Hematopoietic multipotent progenitor cell treated with erythropoietin and hydrocortisone succinate and interleukin-3 and kit ligand, for 6 days (in vitro differentiated cells): ENCODE measurements at regions not wholly inside any gene's neighbourhood (a gene's known extent, or its start where the extent isn't known, plus 50 kb on each side); places are given as distances from the start of the nearest gene placed in this dataset.
"Not testable (repeated sequence)": the region's sequence is repeated elsewhere in the genome, so short reads cannot be mapped to it uniquely, and the experiment has no call there.

Source experiments
- DNase-seq: peaks from one replicate; pipeline ENCODE4 v3.0.0-alpha.2; 2015

DNA sequence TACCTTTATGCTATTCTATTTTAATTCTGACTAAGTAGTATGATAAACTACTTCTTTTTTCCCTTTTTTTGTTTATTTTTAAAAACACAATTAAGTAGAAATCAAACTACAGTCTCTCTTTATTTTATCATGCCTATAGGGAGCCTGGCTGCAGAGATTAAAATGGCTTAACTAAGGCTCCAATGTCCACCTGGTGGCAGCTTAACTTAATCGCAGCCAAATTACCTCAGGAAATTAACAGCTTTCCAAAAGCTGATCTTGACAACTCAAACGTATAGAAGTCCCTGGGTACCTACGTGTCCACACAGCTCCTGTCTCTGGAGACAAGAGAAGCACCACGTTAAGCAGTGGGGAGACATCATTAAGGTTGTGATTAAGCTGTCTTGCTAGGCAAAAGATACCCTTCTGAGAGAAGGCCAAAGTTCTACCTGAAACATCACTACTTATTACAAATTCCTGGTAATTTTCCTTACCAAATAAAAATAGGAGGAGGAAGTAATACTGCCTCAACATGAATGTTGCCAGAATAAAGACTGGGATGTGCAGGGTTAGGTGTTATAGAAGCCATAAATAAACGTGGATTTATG, 63.2 kb upstream of the SNX19 start:
- peak; percentile 42 for DNase-seq

DNA sequence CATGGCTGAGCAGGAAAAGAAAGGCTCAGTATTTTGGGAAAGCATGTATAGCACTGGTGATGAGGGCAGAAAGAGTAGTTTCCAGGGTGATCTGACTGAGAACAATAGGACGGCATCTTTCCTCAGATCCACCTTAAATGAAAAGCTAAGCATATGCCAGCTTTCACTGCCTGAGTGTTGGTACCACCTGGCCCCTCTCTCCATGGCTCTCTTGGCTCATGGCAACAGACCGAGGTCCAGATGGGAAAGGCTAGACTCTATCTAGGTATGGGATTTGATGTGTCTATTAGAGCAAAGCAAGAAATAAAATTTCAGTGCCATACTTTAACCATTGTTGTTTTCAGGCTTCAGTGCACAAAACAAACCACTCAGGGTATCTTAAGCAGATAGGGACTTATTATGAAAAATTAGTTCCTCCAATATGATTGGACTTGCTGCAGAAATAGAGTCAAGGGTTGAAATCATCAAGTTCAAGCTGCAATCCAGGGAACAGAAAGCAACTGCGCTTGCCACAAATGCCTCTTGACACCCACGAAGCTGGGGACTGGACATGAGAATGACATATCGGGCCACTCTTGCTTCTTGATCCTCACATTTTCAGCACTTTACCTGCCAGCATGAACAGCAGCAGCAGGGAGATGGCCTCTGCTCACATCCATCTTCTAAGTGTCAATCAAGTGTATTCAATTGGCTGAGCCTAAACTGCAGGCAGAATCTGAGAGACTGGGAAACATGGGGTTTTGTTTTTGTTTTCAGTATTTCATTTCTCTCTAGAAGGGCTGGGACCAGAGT, 64.0 kb upstream of the SNX19 start:
- DNase-seq = no peak

DNA sequence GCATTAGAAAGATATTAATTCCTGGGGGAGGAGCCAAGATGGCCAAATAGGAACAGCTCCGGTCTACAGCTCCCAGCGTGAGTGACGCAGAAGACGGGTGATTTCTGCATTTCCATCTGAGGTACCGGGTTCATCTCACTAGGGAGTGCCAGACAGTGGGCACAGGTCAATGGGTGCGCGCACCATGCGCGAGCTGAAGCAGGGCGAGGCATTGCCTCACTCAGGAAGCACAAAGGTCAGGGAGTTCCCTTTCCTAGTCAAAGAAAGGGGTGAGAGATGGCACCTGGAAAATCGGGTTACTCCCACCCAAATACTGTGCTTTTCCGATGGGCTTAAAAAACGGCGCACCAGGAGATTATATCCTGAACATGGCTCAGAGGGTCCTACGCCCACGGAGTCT, 68.0 kb upstream of the SNX19 start:
- DNase-seq = not testable (repeated sequence)

DNA sequence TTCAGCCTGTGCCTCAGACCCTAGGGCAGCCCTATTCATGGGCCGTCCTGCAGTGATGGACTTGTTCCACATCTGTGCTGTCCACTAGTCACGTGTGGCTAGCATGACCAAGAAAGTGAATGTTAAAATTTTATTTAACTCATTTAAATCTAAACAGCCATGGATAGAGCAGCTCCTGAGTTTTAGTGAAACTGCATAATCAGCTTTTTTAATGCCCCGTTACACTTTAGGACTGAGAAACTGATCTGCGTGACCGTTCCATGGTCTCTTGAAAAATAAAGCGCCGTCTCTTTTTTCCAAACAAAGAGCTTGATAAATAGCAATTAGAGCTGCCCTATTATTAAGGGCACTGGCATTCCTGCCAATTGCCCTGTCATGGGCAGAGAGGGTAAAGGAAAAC, 76.5 kb upstream of the SNX19 start:
- DNase-seq = no peak

DNA sequence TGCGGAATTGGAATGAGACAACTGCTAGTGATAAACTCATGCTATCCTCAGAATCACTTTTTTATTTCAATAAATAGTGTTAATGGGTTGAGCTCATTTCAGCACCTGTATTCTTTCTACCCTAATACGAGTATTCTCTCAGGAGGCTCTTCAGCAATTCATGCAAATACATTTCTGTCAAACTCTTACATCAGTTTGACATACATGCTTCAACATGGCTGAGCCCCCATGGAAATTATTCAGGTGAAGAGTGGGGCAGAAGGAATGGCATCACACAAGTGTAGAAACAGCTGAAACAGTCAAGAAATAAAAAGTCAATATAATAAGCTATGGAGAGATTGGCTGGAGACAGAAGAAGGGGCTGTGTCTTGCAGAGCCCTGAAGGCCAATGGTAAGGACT, 77.8 kb upstream of the SNX19 start:
- DNase-seq = no peak

DNA sequence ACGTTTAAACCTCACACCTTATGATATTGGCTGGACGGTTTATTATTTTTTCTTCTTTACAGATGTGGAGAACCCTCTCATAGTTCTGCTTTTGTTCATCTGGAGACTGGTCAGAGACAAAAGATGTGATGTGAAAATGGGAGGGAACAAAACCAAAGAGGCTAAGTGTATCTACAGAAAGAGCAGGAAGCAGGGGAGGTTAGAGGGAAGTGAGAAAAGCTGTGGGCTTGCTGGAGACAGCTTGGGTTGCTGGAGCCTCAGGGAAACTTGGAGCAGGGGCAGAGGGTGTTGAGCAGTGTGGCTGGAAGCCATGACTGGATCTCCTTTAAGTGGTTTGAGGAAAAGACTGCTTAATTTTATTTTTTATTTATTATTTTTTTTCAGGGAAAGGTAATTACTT, 79.0 kb upstream of the SNX19 start:
- DNase-seq = no peak

DNA sequence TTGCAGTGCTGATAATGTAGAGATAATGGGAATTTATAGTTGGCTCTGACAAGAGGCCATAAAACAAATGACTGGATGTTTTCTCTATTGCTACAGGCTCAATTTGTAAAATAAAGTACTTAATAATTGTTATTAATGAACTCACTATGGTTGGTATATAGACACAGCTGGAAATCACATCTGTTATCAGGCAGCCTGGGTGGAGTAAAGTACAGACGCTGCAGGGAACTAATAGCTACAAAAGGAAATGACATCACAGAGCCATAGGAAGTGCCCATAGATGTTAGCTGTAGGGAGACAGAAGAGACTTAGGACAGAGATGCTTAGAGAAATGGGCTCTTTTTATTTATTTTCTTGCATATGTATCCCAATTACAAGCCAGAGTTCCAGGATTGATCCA, 81.0 kb upstream of the SNX19 start:
- DNase-seq = no peak

DNA sequence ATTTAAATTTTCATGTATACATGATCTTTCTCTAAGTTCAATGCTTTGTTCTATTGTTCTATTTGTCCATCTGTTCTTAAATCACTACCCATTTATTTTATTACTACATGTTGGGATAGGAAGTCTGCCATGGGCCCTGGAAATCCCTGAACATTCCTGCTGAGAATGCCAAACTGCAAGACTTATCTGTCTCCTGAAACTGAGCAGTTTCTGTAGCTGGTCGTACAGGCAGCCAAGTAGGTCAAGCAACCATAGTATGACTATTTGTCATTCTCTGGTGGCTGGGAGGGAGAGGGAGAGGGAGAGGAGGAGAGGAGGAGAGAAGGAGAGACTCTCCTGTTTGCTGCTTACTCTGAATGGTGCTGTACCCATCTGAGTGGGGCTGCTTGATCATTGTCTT, 82.8 kb upstream of the SNX19 start:
- DNase-seq = no peak

DNA sequence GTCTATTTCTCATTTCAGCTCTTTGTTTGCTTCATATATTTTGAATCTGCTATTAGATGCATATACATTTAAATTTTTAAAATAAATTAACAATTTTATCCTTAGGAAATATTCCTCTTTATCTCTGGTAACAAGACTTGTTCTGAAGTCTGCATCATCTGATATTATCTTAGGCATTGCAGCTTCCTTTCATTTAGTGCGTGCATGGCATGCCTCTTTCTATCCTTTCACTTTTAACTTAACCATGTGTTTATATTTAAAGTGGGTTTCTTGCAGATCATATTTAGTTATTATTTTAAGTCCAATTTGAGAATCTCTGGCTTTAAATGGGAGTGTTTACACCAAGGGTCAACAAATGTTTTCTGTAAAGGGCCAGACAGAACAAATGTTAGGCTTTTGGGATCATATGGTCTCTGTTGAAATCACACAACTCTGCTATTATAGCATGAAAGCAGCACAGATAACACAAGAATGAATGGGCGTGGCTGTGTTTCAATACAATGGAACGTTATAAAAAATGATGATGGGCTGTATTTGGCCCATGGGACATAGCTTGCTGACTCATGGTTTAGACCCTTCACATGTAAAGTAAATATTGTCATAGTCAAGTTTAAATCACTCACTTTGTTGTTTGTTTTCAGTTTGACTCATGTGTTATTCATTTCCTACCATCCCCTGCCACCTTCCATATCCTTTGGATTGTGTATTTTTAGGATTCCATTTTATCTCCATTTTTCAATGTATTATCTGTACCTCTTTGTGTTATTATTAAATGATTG, 83.9 kb upstream of the SNX19 start:
- DNase-seq = no peak

DNA sequence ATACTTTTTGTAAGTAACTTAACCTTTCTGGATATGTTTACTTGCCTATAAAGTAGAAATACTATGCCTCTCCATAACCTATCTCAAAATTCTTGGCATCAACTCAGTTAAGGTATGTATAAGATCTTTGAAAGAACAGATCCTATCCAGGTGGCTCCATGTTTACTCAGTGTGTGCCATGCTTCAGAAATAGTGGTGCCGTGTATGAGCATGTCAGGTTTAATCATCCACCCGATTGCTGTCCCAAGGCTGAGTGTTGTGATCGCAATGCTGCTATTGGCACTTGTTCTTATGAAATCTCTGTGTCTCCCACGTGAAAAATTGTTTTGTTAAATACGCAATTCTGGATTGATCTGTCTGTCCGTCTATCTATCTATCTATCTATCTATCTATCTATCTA, 85.9 kb upstream of the SNX19 start:
- DNase-seq = no peak

DNA sequence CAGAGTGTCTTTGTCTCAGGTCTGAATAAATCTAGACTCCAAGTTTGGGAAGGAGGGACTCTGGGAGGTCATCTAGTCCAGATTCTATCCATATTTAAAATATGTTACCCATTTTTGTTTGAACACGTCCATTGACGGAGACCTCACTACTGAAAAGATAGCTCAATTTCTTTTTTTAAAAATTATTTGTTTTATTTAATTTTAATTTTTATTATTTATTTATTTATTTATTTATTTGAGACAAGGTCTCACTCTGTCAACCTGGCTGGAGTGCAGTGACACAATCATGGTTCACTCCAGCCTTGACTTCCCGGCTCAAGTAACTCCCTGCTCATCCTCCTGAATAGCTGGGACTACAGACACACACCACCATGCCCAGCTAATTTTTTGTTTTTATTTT, 89.5 kb upstream of the SNX19 start:
- no peak for DNase-seq

DNA sequence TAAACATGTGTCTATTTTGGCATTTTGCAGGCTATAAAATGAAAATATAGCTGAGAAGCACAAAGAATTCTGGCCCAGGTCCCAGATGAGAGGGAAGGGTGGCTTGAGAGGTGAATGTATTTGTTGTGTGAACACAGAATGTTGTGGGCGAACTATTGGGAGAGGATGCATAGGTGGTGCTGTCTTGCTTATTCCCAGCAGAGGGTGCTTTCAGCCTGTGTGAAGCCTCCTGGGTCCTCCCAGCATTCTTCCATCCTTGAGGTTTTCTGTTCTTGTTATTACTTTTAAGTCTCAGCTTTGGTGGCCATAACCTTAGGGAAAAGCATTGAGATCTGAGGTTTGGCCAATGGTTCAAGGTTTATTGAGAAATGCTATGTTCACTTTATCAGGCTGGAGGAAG, 108.7 kb upstream of the SNX19 start:
- peak; percentile 5 for DNase-seq

DNA sequence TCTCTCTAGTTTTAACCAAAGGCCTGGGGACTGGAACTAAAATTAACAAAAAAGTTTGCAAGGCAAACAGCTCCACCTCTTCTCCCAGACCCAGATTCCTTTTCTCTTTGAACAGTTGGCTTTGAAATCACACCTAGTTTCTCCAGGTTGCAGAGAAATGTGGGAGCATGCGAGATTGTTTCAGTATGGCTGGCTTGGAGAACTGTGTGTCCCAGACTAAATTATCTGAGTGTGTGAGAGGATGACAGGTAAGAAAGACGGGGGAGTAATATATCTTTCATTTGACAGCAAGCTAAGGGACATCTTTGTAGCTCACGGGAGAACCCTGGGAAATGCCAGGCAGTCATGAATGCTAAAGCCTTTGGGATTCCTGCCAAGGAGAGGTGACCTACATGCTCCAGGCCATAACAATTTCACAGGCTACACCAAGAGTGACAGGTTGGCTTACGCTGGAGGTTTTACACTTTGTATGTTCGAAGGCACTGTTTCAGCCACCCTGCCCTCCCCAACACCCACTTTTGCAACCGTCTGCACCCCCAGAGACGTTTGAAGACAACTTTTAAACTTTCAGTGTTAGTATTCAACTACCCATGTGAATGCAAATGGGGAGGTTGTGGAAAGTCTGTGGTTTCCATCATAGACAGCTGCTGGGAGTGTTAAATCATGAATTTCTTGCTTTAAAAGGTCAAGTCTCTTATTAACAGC, 109.3 kb upstream of the SNX19 start:
- DNase-seq = no peak

DNA sequence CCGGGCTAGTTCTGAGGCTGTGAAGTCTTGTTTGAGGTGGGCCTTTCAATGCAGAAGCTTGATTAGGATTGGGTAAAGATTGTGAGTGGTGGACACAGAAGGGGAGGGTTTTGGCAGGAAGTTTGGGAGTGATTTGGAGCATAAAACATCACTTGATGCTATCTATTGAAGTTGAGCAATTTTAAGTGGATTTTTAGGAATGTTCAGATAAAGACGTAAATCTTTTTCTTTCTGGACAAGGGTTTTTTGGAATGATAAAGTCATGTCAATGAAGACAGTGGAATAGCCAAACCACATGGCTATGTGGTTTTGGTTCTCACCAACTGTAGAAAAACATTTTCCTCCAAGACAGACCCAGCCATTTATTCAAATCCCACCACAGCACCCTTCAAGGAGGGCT, 111.2 kb upstream of the SNX19 start:
- no peak for DNase-seq

DNA sequence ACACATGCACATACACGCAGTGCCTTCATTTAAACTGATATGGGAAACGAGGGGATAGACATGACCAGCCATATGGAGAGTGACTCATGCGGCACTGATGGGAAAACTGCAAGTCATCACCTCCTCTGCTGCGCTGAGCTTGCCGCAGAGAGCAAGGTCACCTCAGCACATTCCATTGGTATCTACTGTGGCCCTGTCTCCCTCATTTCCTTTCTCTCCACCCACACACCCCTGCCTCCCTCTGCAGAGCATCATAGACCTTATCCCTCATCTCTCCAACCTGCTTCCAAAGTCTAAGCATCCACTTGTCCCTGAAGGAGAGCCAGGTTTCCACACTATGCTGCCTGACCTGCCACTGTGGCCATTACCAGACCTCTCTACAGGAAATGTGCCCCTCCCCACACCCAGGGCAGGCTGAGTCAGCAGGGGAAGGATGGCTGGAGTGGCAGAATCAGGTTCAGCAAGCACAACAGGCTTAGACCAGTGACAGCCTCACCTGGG, 116.9 kb upstream of the SNX19 start:
- peak; percentile 1 for DNase-seq

DNA sequence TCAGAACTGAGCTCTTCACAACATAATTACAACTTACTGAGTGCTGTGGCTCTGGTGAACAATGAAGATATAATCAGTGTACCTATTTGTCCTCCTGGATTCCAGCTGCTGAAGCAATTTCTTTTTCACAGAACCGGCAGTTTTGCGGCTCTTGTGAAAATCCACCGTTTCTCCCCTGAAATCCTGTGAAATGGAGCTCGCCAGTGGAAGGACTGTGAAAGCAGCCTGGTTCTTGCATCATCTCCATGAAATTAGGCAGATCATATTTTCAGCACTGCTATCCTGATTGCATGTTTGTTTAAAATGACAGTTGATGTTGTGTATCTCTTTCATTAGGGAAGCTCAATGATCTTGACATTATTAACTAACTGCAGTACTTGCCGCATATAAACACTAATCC, 120.2 kb upstream of the SNX19 start:
- DNase-seq = no peak

DNA sequence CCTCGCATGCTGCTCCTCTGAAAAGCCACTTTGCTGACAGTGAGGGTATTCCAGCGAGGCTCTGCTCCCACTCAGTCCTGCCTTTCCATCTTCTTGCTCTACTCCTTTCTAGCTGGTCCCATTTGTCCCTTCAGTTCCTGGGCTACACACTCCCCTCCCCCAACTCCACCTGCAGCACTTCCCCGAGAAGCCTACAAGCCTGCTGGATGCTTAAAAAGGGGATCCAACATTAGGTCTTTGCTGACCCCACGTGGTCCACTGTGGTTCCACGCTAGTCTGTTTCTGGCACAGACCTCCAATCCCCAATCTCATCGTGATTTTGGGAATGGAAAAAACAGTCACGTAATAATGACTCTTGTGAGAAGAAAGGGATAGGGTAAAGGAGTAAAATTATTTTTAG, 121.6 kb upstream of the SNX19 start:
- DNase-seq = no peak

DNA sequence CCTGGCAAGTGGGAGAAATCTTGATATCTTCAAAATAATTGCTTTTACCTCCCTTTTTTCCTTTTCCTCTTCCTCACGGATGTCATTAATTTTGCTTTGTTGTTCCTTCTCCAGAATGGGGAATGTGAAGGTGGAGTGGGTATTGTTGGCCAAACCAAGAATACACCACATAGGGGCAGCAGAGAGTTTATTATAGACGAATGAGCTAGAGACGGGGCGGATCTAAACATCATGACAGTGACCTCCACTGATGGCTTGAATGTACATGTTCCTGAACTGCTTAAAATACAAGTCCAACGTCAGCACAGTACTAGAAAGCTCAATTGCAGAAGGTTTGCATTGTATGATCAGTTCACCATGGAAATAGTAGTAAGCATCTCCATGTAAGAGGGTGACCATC, 122.3 kb upstream of the SNX19 start:
- DNase-seq = peak; percentile 7

DNA sequence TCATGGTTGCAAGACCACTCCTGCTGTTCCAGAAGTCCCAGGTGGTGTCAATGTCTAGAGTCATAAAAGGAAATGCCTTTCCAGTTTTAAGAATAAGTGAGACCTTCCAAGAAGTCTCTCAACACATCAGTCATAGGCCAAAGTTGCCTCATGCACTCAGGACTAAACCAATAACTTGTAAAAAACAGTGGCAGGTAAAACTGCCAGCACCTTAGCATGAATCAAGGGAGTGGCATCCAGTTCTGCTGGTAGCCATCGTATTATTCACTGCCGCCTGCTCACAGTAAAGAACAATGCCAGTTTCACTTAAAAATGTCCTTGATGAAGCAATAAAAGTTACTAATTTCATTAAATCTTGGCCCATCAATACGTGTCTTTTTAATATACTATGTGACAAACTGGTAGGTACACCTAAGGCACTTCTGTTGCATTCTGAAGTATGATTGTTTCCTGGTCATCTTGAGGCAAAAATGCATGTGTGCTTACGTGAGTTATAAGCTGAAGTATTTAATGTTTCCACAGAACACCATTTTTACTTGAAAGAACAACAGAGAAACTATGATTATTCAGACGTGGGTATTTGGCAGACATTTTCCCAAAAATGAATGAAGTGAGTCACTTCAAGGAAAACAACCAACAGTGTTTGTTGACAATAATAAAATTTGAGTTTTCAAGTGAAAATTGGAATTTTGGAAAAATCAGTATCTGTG, 125.2 kb upstream of the SNX19 start:
- DNase-seq = no peak

DNA sequence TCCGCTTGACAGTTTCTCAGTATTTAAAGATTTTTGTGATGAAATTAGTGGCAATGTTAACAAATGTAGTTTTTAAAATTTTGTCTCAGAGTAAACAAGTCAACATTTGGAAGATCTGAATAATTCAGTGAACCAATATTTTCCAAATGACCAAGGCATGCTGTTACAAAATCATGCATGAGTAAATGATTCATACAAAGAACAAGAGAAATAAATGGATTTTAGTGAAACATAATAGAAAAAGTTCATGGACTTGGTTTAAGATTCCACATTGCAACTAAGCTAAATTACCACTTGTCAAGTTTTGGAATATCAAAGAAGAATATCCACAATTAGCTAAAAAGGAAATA, 125.7 kb upstream of the SNX19 start:
- DNase-seq = no peak

DNA sequence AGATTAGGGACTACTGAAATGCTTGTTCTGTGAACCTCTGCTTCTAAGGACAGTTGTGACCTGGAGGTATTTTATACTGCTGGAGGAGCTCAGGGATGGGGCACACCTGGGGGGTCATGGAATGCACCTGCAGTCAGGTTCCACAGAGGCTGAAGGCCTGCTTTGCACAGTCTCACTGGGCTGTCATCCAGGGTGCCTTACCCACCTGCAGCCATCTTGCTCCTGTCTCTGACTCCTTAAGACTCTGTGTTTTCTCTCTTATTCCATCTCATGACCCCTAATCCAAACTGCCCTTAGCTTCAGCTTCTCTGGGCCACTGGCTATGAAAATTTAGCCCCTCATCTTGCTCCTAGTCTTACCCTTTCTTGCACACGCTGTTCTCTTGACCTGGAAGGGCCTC, 127.0 kb upstream of the SNX19 start:
- DNase-seq = no peak

DNA sequence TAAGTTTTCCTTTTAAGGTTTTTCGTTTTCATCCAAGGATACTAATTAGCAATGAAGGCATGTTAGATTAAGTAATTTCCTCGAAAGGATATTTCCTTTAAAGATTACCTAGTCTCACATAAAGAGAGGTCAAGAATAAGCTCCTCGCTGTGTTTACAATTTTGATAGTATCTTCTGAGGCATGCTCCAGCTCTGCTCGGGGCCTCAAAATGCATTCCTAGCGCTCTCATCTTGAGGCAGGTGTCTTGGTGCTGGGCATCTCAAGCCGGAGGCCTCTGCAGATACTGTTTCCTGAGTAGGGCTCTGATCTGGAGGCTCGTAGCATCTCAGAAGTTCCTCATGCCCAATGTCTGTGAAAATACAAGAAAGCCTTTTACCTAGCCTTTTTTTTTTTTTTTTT, 128.6 kb upstream of the SNX19 start:
- DNase-seq = no peak

DNA sequence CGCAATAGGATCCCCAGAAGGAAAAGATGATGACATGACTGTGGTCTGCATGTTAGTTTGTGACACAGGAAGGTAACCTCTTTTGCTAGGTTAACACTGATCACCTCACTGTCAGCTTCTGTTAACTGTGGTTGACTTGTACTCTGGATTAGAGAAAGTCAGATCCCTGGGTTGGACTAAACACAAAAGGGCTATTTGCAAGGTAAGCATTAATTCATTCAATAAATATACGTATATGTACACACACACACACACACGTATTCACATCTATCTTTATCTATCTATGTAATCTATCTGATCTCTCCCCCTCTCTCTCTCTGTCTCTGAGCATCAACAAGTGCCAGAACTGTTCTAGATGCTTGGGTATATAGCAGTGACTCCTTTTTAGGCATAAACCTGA, 136.1 kb upstream of the SNX19 start:
- no peak for DNase-seq
